ENCODE measurements at regions not wholly inside any gene's neighbourhood (a gene's known extent, or its start where the extent isn't known, plus 50 kb on each side); places are given as distances from the start of the nearest gene placed in this dataset.

GRCh38 chr4:178026999-178027398 lies 584.8 kb upstream of the AGA start:
- no peak overlapping the region for H2BK120ac ChIP-seq (ENCODE audit: low read depth, low read length)
- no peaks in the 10 kb centered on the region for H3K4me1 ChIP-seq (ENCODE audit: control insufficient read depth in 2 of 2, insufficient read depth in 1 of 2, low read depth in 1 of 2, low read length in 2 of 2)
- no peak overlapping the region for H3K4me3 ChIP-seq (ENCODE audit: low read length in 2 of 2)
- H2BK5ac ChIP-seq (ENCODE audit: low read length) = no peak overlapping the region
- H3K4ac ChIP-seq (ENCODE audit: low read length) = no peak overlapping the region
- DNase-seq (ENCODE audit: low spot score) = no peak
- no peaks in the 10 kb centered on the region for H3K9me3 ChIP-seq (replicated peaks in 1 of 2; ENCODE audit: control insufficient read depth in 2 of 2, insufficient read depth in 1 of 2, low read depth in 1 of 2, low read length in 2 of 2)
- no peak overlapping the region for H3K18ac ChIP-seq (ENCODE audit: low read length)
- no peak overlapping the region for H3K27ac ChIP-seq (replicated peaks; ENCODE audit: low read length)
- no peak overlapping the region for H4K8ac ChIP-seq (ENCODE audit: low read depth, low read length)
- no peak overlapping the region for H3K4me2 ChIP-seq (ENCODE audit: insufficient read depth, low read length, poor library complexity, severe bottlenecking)
- H3K36me3 ChIP-seq (replicated peaks in 1 of 2; ENCODE audit: control insufficient read depth in 2 of 2, insufficient read depth in 2 of 2, low read length in 2 of 2) = no peaks in the 10 kb centered on the region
- no peak overlapping the region for H2BK12ac ChIP-seq (ENCODE audit: low read length)
- no peaks in the 10 kb centered on the region for H3K79me1 ChIP-seq (ENCODE audit: low read depth, low read length)
- no peak overlapping the region for H2AFZ ChIP-seq (ENCODE audit: low read length)
- H2BK15ac ChIP-seq (ENCODE audit: low read length) = no peak overlapping the region
- no peak overlapping the region for H3K23ac ChIP-seq (ENCODE audit: low read depth, low read length, poor library complexity)
- H3K27me3 ChIP-seq (ENCODE audit: control insufficient read depth in 3 of 3, insufficient read depth in 3 of 3, low read depth in 1 of 3, low read length in 3 of 3) = no peaks in the 10 kb centered on the region
- no peak overlapping the region for H4K91ac ChIP-seq (ENCODE audit: low read depth, low read length, poor library complexity)
- no peak overlapping the region for H2AK5ac ChIP-seq (ENCODE audit: low read depth, low read length)
- H3K9ac ChIP-seq (ENCODE audit: low read depth, low read length, poor library complexity) = no peak overlapping the region
- H3K14ac ChIP-seq (ENCODE audit: low read length) = no peak overlapping the region
- WGBS, 2 donors (ENCODE audit: extremely low coverage in 2 of 2, insufficient read length in 2 of 2, insufficient replicate concordance in 1 of 2) = no CpG with 5 or more reads among the region's 3 CpGs

- Histone ChIP-seq H2BK12ac (ENCODE audit: low read length) (no peak overlapping the region), H3K27me3 (ENCODE audit: control insufficient read depth in 3 of 3, insufficient read depth in 3 of 3, low read depth in 1 of 3, low read length in 3 of 3) (no peaks in the 10 kb centered on the region), H2BK120ac (ENCODE audit: low read depth, low read length) (no peak overlapping the region), H2AFZ (ENCODE audit: low read length) (no peak overlapping the region), H4K8ac (ENCODE audit: low read depth, low read length) (no peak overlapping the region), H3K9me3 (replicated peaks in 1 of 2; ENCODE audit: control insufficient read depth in 2 of 2, insufficient read depth in 1 of 2, low read depth in 1 of 2, low read length in 2 of 2) (no peaks in the 10 kb centered on the region), H4K91ac (ENCODE audit: low read depth, low read length, poor library complexity) (no peak overlapping the region), H3K4me3 (ENCODE audit: low read length in 2 of 2) (no peak overlapping the region), H3K79me1 (ENCODE audit: low read depth, low read length) (no peaks in the 10 kb centered on the region), H3K27ac (replicated peaks; ENCODE audit: low read length) (no peak overlapping the region), H3K23ac (ENCODE audit: low read depth, low read length, poor library complexity) (no peak overlapping the region), H2BK5ac (ENCODE audit: low read length) (no peak overlapping the region), H2AK5ac (ENCODE audit: low read depth, low read length) (no peak overlapping the region), H3K36me3 (replicated peaks in 1 of 2; ENCODE audit: control insufficient read depth in 2 of 2, insufficient read depth in 2 of 2, low read length in 2 of 2) (no peaks in the 10 kb centered on the region), H3K4me2 (ENCODE audit: insufficient read depth, low read length, poor library complexity, severe bottlenecking) (no peak overlapping the region), H3K4ac (ENCODE audit: low read length) (no peak overlapping the region), H3K4me1 (ENCODE audit: control insufficient read depth in 2 of 2, insufficient read depth in 1 of 2, low read depth in 1 of 2, low read length in 2 of 2) (no peaks in the 10 kb centered on the region), H3K9ac (ENCODE audit: low read depth, low read length, poor library complexity) (no peak overlapping the region), H2BK15ac (ENCODE audit: low read length) (no peak overlapping the region), H3K18ac (ENCODE audit: low read length) (no peak overlapping the region), H3K14ac (ENCODE audit: low read length) (no peak overlapping the region)
- DNase-seq (ENCODE audit: low spot score) = no peak
- no CpG with 5 or more reads among the region's 3 CpGs for WGBS, 2 donors (ENCODE audit: extremely low coverage in 2 of 2, insufficient read length in 2 of 2, insufficient replicate concordance in 1 of 2)
Observed at GRCh38 chr4:178027796-178028195, 585.6 kb upstream of the AGA start.

- H3K4me1 ChIP-seq (ENCODE audit: control insufficient read depth in 2 of 2, insufficient read depth in 1 of 2, low read depth in 1 of 2, low read length in 2 of 2) = no peaks in the 10 kb centered on the region
- H4K8ac ChIP-seq (ENCODE audit: low read depth, low read length) = no peak overlapping the region
- no peak overlapping the region for H3K4ac ChIP-seq (ENCODE audit: low read length)
- no peaks in the 10 kb centered on the region for H3K9me3 ChIP-seq (replicated peaks in 1 of 2; ENCODE audit: control insufficient read depth in 2 of 2, insufficient read depth in 1 of 2, low read depth in 1 of 2, low read length in 2 of 2)
- H3K23ac ChIP-seq (ENCODE audit: low read depth, low read length, poor library complexity) = no peak overlapping the region
- peak overlapping the region; percentile 58 for H2BK12ac ChIP-seq (ENCODE audit: low read length)
- H2BK15ac ChIP-seq (ENCODE audit: low read length) = no peak overlapping the region
- H2AFZ ChIP-seq (ENCODE audit: low read length) = no peak overlapping the region
- no peak for DNase-seq (ENCODE audit: low spot score)
- H3K4me3 ChIP-seq (ENCODE audit: low read length in 2 of 2) = no peak overlapping the region
- H2AK5ac ChIP-seq (ENCODE audit: low read depth, low read length) = no peak overlapping the region
- H3K9ac ChIP-seq (ENCODE audit: low read depth, low read length, poor library complexity) = no peak overlapping the region
- peak overlapping the region; percentile 72 for H4K91ac ChIP-seq (ENCODE audit: low read depth, low read length, poor library complexity)
- H3K36me3 ChIP-seq (replicated peaks in 1 of 2; ENCODE audit: control insufficient read depth in 2 of 2, insufficient read depth in 2 of 2, low read length in 2 of 2) = no peaks in the 10 kb centered on the region
- no peaks in the 10 kb centered on the region for H3K79me1 ChIP-seq (ENCODE audit: low read depth, low read length)
- no peak overlapping the region for H2BK5ac ChIP-seq (ENCODE audit: low read length)
- no peak overlapping the region for H3K18ac ChIP-seq (ENCODE audit: low read length)
- no CpG with 5 or more reads among the region's 2 CpGs for WGBS, 2 donors (ENCODE audit: extremely low coverage in 2 of 2, insufficient read length in 2 of 2, insufficient replicate concordance in 1 of 2)
- H3K14ac ChIP-seq (ENCODE audit: low read length) = no peak overlapping the region
- no peak overlapping the region for H3K4me2 ChIP-seq (ENCODE audit: insufficient read depth, low read length, poor library complexity, severe bottlenecking)
- no peak overlapping the region for H3K27ac ChIP-seq (replicated peaks; ENCODE audit: low read length)
- no peak overlapping the region for H2BK120ac ChIP-seq (ENCODE audit: low read depth, low read length)
- no peaks in the 10 kb centered on the region for H3K27me3 ChIP-seq (ENCODE audit: control insufficient read depth in 3 of 3, insufficient read depth in 3 of 3, low read depth in 1 of 3, low read length in 3 of 3)
Observed at GRCh38 chr4:178028481-178028880, 586.2 kb upstream of the AGA start.

GRCh38 chr4:178037459-178038214 lies 595.4 kb upstream of the AGA start:
- H3K4me3 ChIP-seq (ENCODE audit: low read length in 2 of 2) = no peak overlapping the region
- H4K91ac ChIP-seq (ENCODE audit: low read depth, low read length, poor library complexity) = no peak overlapping the region
- no peak overlapping the region for H3K4me2 ChIP-seq (ENCODE audit: insufficient read depth, low read length, poor library complexity, severe bottlenecking)
- no peak overlapping the region for H3K27ac ChIP-seq (replicated peaks; ENCODE audit: low read length)
- no peaks in the 10 kb centered on the region for H3K79me1 ChIP-seq (ENCODE audit: low read depth, low read length)
- no peaks in the 10 kb centered on the region for H3K27me3 ChIP-seq (ENCODE audit: control insufficient read depth in 3 of 3, insufficient read depth in 3 of 3, low read depth in 1 of 3, low read length in 3 of 3)
- no peak overlapping the region for H4K8ac ChIP-seq (ENCODE audit: low read depth, low read length)
- H2AFZ ChIP-seq (ENCODE audit: low read length) = no peak overlapping the region
- no peak overlapping the region for H2AK5ac ChIP-seq (ENCODE audit: low read depth, low read length)
- no peaks in the 10 kb centered on the region for H3K4me1 ChIP-seq (ENCODE audit: control insufficient read depth in 2 of 2, insufficient read depth in 1 of 2, low read depth in 1 of 2, low read length in 2 of 2)
- no peaks in the 10 kb centered on the region for H3K9me3 ChIP-seq (replicated peaks in 1 of 2; ENCODE audit: control insufficient read depth in 2 of 2, insufficient read depth in 1 of 2, low read depth in 1 of 2, low read length in 2 of 2)
- no peak overlapping the region for H3K4ac ChIP-seq (ENCODE audit: low read length)
- H2BK15ac ChIP-seq (ENCODE audit: low read length) = no peak overlapping the region
- H3K23ac ChIP-seq (ENCODE audit: low read depth, low read length, poor library complexity) = no peak overlapping the region
- H2BK12ac ChIP-seq (ENCODE audit: low read length) = no peak overlapping the region
- H2BK5ac ChIP-seq (ENCODE audit: low read length) = no peak overlapping the region
- no peak overlapping the region for H3K9ac ChIP-seq (ENCODE audit: low read depth, low read length, poor library complexity)
- H2BK120ac ChIP-seq (ENCODE audit: low read depth, low read length) = no peak overlapping the region
- H3K14ac ChIP-seq (ENCODE audit: low read length) = peak overlapping the region; percentile 14
- H3K36me3 ChIP-seq (replicated peaks in 1 of 2; ENCODE audit: control insufficient read depth in 2 of 2, insufficient read depth in 2 of 2, low read length in 2 of 2) = no peaks in the 10 kb centered on the region
- DNase-seq (ENCODE audit: low spot score) = no peak
- no peak overlapping the region for H3K18ac ChIP-seq (ENCODE audit: low read length)
- no CpG with 5 or more reads among the region's 15 CpGs for WGBS, 2 donors (ENCODE audit: extremely low coverage in 2 of 2, insufficient read length in 2 of 2, insufficient replicate concordance in 1 of 2)

Data from neuronal stem cell (in vitro differentiated cells).